GM12865 (cell line): ENCODE measurements at regions not wholly inside any gene's neighbourhood (a gene's known extent, or its start where the extent isn't known, plus 50 kb on each side); places are given as distances from the start of the nearest gene placed in this dataset.

Experiments used
- DNase-seq: peaks from one replicate; pipeline ENCODE4 v3.0.0; 2010; ENCODE audit warnings: low read depth
- H3K4me3 ChIP-seq: 2 replicates; pipeline ENCODE4 v1.5.1; 2011; ENCODE audit warnings: mild to moderate bottlenecking, low read depth, low read length, control low read depth
- CTCF ChIP-seq: IDR thresholded peaks from 2 replicates; pipeline ENCODE4 v1.5.1; 2011; ENCODE audit warnings: low read length, control low read depth, low read depth, inconsistent platforms; ENCODE audit not compliant: insufficient read depth; ENCODE audit errors: missing control alignments

- TF ChIP-seq CTCF = no peak
- no peak overlapping the region for H3K4me3 ChIP-seq
- DNase-seq = no peak
Measured at GRCh38 chr11:98871690-98872089, 149.1 kb upstream of the CNTN5 start.

- no peak for TF ChIP-seq CTCF
- DNase-seq = no peak
- no peak overlapping the region for H3K4me3 ChIP-seq
Measured at GRCh38 chr11:98874050-98874449, 146.7 kb upstream of the CNTN5 start.

- no peak for TF ChIP-seq CTCF
- DNase-seq = no peak
- no peak overlapping the region for H3K4me3 ChIP-seq
Measured at GRCh38 chr11:98895936-98896335, 124.8 kb upstream of the CNTN5 start.

- TF ChIP-seq CTCF = no peak
- no peak for DNase-seq
- no peak overlapping the region for H3K4me3 ChIP-seq
Measured at GRCh38 chr11:98940913-98941312, 79.8 kb upstream of the CNTN5 start.

- TF ChIP-seq CTCF = no peak
- no peak overlapping the region for H3K4me3 ChIP-seq
- DNase-seq = no peak
Measured at GRCh38 chr11:98944461-98944860, 76.3 kb upstream of the CNTN5 start.

GRCh38 chr11:98952107-98952506 lies 68.6 kb upstream of the CNTN5 start:
- no peak for DNase-seq
- no peak for TF ChIP-seq CTCF
- H3K4me3 ChIP-seq = no peak overlapping the region

GRCh38 chr11:98955551-98955950 lies 65.2 kb upstream of the CNTN5 start:
- no peak for DNase-seq
- no peak for TF ChIP-seq CTCF
- H3K4me3 ChIP-seq = no peak overlapping the region
